ENCODE measurements at regions not wholly inside any gene's neighbourhood (a gene's known extent, or its start where the extent isn't known, plus 50 kb on each side); places are given as distances from the start of the nearest gene placed in this dataset.

- DNase-seq = no peak
These were observed 158.8 kb downstream of the SCP2D1 start for GRCh38 chr20:18972251-18972876.

- no peak for DNase-seq
These were observed 160.1 kb downstream of the SCP2D1 start for GRCh38 chr20:18973529-18974173.

- DNase-seq = no peak
These were observed 161.1 kb downstream of the SCP2D1 start for GRCh38 chr20:18974660-18975059.

GRCh38 chr20:18977441-18977840 is 163.9 kb downstream of the SCP2D1 start:
- DNase-seq = no peak

- no peak for DNase-seq
These were observed 164.7 kb downstream of the SCP2D1 start for GRCh38 chr20:18978311-18978710.

GRCh38 chr20:18979132-18979531 is 165.5 kb downstream of the SCP2D1 start:
- no peak for DNase-seq

- DNase-seq = no peak
These were observed 168.5 kb downstream of the SCP2D1 start for GRCh38 chr20:18981962-18982539.

GRCh38 chr20:18983796-18984195 is 170.2 kb downstream of the SCP2D1 start:
- no peak for DNase-seq

GRCh38 chr20:18984238-18985200 is 170.9 kb downstream of the SCP2D1 start:
- no peak for DNase-seq

- DNase-seq = no peak
These were observed 172.0 kb downstream of the SCP2D1 start for GRCh38 chr20:18985551-18985950.

GRCh38 chr20:18986146-18986830 is 172.7 kb downstream of the SCP2D1 start:
- DNase-seq = no peak

- DNase-seq = no peak
These were observed 173.5 kb downstream of the SCP2D1 start for GRCh38 chr20:18986895-18987580.

- no peak for DNase-seq
These were observed 174.3 kb downstream of the SCP2D1 start for GRCh38 chr20:18987781-18988360.

GRCh38 chr20:18988701-18989100 is 175.1 kb downstream of the SCP2D1 start:
- no peak for DNase-seq

GRCh38 chr20:18989736-18990474 is 176.3 kb downstream of the SCP2D1 start:
- no peak for DNase-seq

GRCh38 chr20:18991012-18991411 is 177.4 kb downstream of the SCP2D1 start:
- DNase-seq = no peak

GRCh38 chr20:18992418-18992817 is 178.8 kb downstream of the SCP2D1 start:
- DNase-seq = no peak

- no peak for DNase-seq
These were observed 181.9 kb downstream of the SCP2D1 start for GRCh38 chr20:18995455-18995854.

GRCh38 chr20:18999086-18999485 is 185.5 kb downstream of the SCP2D1 start:
- DNase-seq = no peak

- no peak for DNase-seq
These were observed 186.5 kb downstream of the SCP2D1 start for GRCh38 chr20:19000078-19000477.

GRCh38 chr20:19001177-19001576 is 187.6 kb downstream of the SCP2D1 start:
- DNase-seq = no peak

Data from activated CD4-positive, alpha-beta T cell treated with anti-CD3 and anti-CD28 coated beads, Interleukin-2, Interleukin-6, amounts not matched to agents 100 ng/mL and 50 ng/mL, durations not matched to agents 16 hours and 8 hours (primary cell).